Gastroesophageal sphincter (tissue), 4 donors: ENCODE measurements at regions not wholly inside any gene's neighbourhood (a gene's known extent, or its start where the extent isn't known, plus 50 kb on each side); places are given as distances from the start of the nearest gene placed in this dataset.

Experiments
- ATAC-seq: fragments of 150-250 bp; one replicate; pipeline ENCODE4 v1.9.1; 2016; ENCODE audit warnings: mild to moderate bottlenecking, moderate library complexity
- H3K27ac ChIP-seq, 4 donors: fragments of 200-600 bp; sonication (generic) in 3 of 4; 1 replicate in 3 of 4; 2 replicates in 1 of 4; pipeline ENCODE4 v1.5.1; 2016 to 2019
- H3K27me3 ChIP-seq: fragments of 200-600 bp; sonication (generic); one replicate; pipeline ENCODE4 v1.5.1; 2019
- H3K36me3 ChIP-seq, 2 donors: fragments of 200-600 bp; sonication (generic); one replicate each; pipeline ENCODE4 v1.5.1; 2019; ENCODE audit warnings: control low read depth in 1 of 2
- H3K4me1 ChIP-seq, 3 donors: fragments of 200-600 bp; sonication (generic); 1 replicate in 2 of 3; 2 replicates in 1 of 3; pipeline ENCODE4 v1.5.1; 2016 to 2019; ENCODE audit warnings: control low read depth in 2 of 3
- H3K4me3 ChIP-seq, 2 donors: fragments of 200-600 bp; sonication (generic); one replicate each; pipeline ENCODE4 v1.5.1; 2019; ENCODE audit warnings: mild to moderate bottlenecking in 1 of 2, moderate library complexity in 1 of 2
- H3K9me3 ChIP-seq, 3 donors: fragments of 200-600 bp; sonication (generic); one replicate each; pipeline ENCODE4 v1.5.1; 2017 to 2019; ENCODE audit warnings: control low read depth in 2 of 3
- EP300 ChIP-seq: sonication (generic); formaldehyde crosslinking; IDR thresholded peaks from one replicate; pipeline ENCODE4 v1.6.1; 2017; ENCODE audit warnings: antibody characterized with exemption, mild to moderate bottlenecking
- POLR2A ChIP-seq, 2 donors: fragments of 450-650 bp; IDR thresholded peaks; one replicate each; pipeline ENCODE4 v1.6.1; 2017; ENCODE audit warnings: antibody characterized with exemption in 2 of 2, mild to moderate bottlenecking in 2 of 2, moderate library complexity in 1 of 2
- POLR2AphosphoS5 ChIP-seq: sonication (generic); formaldehyde crosslinking; IDR thresholded peaks from one replicate; pipeline ENCODE4 v1.6.1; 2017; ENCODE audit warnings: antibody characterized with exemption
- WGBS, 2 donors: methylation state at CpG; one replicate each; pipeline ENCODE4 v1.1.5; 2018; ENCODE audit warnings: low coverage in 1 of 2; 5-methylcytosine and 5-hydroxymethylcytosine counted together
- TF ChIP-seq, protein P1 (sequence below), 4 experiments: fragments of 200-600 bp in 2 of 4; fragments of 450-650 bp in 2 of 4; sonication (generic) in 1 of 4; IDR thresholded peaks; one replicate each; pipeline ENCODE4 v1.5.1; 2017 to 2019; ENCODE audit warnings: antibody characterized with exemption in 4 of 4, mild to moderate bottlenecking in 2 of 4, moderate library complexity in 2 of 4

GRCh38 chr5:165460911-165461310, 1955.5 kb downstream of the MAT2B start:
- Histone ChIP-seq H3K36me3 (no peaks in the 10 kb centered on the region), H3K9me3 (no peaks in the 10 kb centered on the region), H3K4me3 (no peak overlapping the region), H3K4me1 (no peaks in the 10 kb centered on the region), H3K27ac (no peak overlapping the region), H3K27me3 (no peaks in the 10 kb centered on the region)
- TF ChIP-seq POLR2AphosphoS5 (no peak), EP300 (no peak), POLR2A (IDR thresholded peaks at IDR 0.05) (no peak)
- TF ChIP-seq, protein P1, sequence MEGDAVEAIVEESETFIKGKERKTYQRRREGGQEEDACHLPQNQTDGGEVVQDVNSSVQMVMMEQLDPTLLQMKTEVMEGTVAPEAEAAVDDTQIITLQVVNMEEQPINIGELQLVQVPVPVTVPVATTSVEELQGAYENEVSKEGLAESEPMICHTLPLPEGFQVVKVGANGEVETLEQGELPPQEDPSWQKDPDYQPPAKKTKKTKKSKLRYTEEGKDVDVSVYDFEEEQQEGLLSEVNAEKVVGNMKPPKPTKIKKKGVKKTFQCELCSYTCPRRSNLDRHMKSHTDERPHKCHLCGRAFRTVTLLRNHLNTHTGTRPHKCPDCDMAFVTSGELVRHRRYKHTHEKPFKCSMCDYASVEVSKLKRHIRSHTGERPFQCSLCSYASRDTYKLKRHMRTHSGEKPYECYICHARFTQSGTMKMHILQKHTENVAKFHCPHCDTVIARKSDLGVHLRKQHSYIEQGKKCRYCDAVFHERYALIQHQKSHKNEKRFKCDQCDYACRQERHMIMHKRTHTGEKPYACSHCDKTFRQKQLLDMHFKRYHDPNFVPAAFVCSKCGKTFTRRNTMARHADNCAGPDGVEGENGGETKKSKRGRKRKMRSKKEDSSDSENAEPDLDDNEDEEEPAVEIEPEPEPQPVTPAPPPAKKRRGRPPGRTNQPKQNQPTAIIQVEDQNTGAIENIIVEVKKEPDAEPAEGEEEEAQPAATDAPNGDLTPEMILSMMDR (IDR thresholded peaks at IDR 0.05), result no peak
- 73 to 85% methylated on average over 2 to 4 of the region's 4 CpGs for WGBS, 2 donors
- ATAC-seq, result no peak

- no peaks in the 10 kb centered on the region for H3K36me3 ChIP-seq
- no peaks in the 10 kb centered on the region for H3K9me3 ChIP-seq
- H3K4me1 ChIP-seq, result no peaks in the 10 kb centered on the region
- no peak overlapping the region for H3K4me3 ChIP-seq
- 60 to 71% methylated on average over 3 of the region's 3 CpGs for WGBS, 2 donors
- no peak overlapping the region for H3K27ac ChIP-seq
- no peak for ATAC-seq
- TF ChIP-seq POLR2A (IDR thresholded peaks at IDR 0.05), result no peak
- no peak for TF ChIP-seq POLR2AphosphoS5
- TF ChIP-seq, protein P1 (IDR thresholded peaks at IDR 0.05), result no peak
- no peak for TF ChIP-seq EP300
- H3K27me3 ChIP-seq, result no peaks in the 10 kb centered on the region
Observed at GRCh38 chr5:165477546-165477945, 1972.1 kb downstream of the MAT2B start.

DNA sequence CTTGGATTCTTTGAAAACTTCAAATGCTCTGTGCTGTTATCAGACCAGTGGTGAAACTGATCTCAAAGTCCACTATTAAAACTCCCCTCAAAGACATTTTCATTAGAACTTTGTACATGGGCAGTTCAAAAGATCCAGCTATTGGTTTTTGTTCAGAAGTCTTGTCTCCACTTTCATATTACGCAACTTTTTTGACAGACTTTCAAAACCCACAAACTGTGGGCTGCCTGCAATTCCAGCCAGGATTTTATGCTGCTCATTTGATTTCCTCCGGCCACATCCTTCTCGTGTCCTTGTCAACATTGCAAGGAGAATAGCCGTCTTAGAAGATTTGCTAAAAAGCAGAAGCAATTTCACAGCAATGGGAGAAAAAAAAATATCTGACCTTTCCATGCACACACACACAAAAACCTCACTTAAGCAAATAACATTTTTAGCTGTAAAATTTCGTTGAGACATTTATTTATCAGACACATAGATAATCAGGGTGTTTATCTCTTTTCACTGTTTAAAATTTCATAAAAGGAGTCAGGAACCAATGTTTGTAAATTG, 1990.5 kb downstream of the MAT2B start:
- no peak overlapping the region for H3K27ac ChIP-seq
- no peaks in the 10 kb centered on the region for H3K9me3 ChIP-seq
- H3K4me1 ChIP-seq, result no peaks in the 10 kb centered on the region
- ATAC-seq, result peak; percentile 16
- H3K27me3 ChIP-seq, result no peaks in the 10 kb centered on the region
- H3K4me3 ChIP-seq, result no peak overlapping the region
- 31 to 43% methylated on average over 5 of the region's 5 CpGs for WGBS, 2 donors
- TF ChIP-seq EP300 (no peak), POLR2A (IDR thresholded peaks at IDR 0.05) (no peak), POLR2AphosphoS5 (no peak)
- TF ChIP-seq, protein P1 (IDR thresholded peaks at IDR 0.05), result no peak
- H3K36me3 ChIP-seq, result no peaks in the 10 kb centered on the region

GRCh38 chr5:165497707-165498106, 1992.3 kb downstream of the MAT2B start:
- no peaks in the 10 kb centered on the region for H3K9me3 ChIP-seq
- no peak for TF ChIP-seq EP300
- TF ChIP-seq, protein P1 (IDR thresholded peaks at IDR 0.05), result no peak
- TF ChIP-seq POLR2A (IDR thresholded peaks at IDR 0.05), result no peak
- no peak for TF ChIP-seq POLR2AphosphoS5
- ATAC-seq, result no peak
- 32 to 63% methylated on average over 4 to 5 of the region's 5 CpGs for WGBS, 2 donors
- H3K4me3 ChIP-seq, result no peak overlapping the region
- no peaks in the 10 kb centered on the region for H3K36me3 ChIP-seq
- H3K27ac ChIP-seq, result no peak overlapping the region
- no peaks in the 10 kb centered on the region for H3K27me3 ChIP-seq
- no peaks in the 10 kb centered on the region for H3K4me1 ChIP-seq

DNA sequence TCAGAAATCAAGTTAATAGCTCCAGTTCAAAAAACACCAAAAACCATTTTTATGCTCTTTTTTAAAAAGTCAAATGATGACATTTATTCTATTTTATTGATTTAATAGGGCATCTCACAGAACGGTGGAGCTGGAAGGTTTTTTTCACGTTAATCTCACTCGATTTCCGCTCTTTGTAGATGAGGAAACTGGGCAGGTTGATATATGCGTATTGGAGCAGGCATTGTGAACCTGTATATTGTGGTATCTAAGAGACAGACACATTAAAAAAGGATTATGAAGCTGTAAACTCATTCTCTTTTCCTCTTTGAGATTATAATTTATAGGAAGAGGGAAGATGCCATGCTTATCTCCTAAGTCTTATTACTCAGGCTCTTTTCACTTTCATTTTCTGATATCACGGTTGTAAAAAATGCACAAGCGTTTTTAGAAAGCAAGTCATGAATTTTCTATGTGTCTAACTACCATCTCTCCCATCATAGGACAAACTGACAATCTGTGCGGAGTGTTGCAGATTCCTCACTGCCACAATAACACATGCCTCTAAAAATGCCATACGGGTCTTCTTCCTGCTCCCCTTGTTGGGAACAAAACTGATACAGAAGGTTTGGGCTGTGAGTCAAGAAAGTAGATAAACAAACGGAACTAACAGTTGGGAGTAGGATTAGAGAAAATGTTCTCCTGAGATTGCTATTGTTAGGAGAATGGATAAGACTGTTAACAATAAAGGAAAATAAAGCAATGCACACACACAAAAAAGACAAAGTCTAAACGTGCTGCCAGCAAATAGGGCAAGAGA, 1997.7 kb downstream of the MAT2B start:
- WGBS, 2 donors, result 45 to 54% methylated on average over 11 of the region's 11 CpGs
- no peaks in the 10 kb centered on the region for H3K4me1 ChIP-seq
- peak overlapping the region; percentile 10 to 19 for H3K4me3 ChIP-seq
- no peak overlapping the region for H3K27ac ChIP-seq
- no peaks in the 10 kb centered on the region for H3K36me3 ChIP-seq
- H3K9me3 ChIP-seq, result peaks cover 0 to 9% (median 0%) of the 10 kb centered on the region in 3 donors
- no peaks in the 10 kb centered on the region for H3K27me3 ChIP-seq
- ATAC-seq, result no peak
- no peak for TF ChIP-seq POLR2AphosphoS5
- TF ChIP-seq, protein P1 (IDR thresholded peaks at IDR 0.05), result no peak
- no peak for TF ChIP-seq EP300
- no peak for TF ChIP-seq POLR2A (IDR thresholded peaks at IDR 0.05)
